Heart left ventricle (tissue), 16 donors: ENCODE measurements at regions not wholly inside any gene's neighbourhood (a gene's known extent, or its start where the extent isn't known, plus 50 kb on each side); places are given as distances from the start of the nearest gene placed in this dataset.

Source experiments
- ATAC-seq, 4 donors: fragments of 200-7000 bp; cut with Tn5 transposase; one replicate each; pipeline ENCODE4 v1.9.1; 2020 to 2022; ENCODE audit warnings: moderate library complexity in 4 of 4, mild to moderate bottlenecking in 3 of 4, moderate number of reproducible peaks in 1 of 4
- DNase-seq, 5 donors: peaks; one replicate each; pipeline ENCODE4 v3.0.0-alpha.2; 2020
- H3K27ac ChIP-seq, 12 donors: fragments of 200-600 bp; sonication (generic) in 4 of 12; one replicate each; pipeline versions ENCODE4 v1.5.0 to v1.8.0; 2016 to 2022; ENCODE audit warnings: mild to moderate bottlenecking in 2 of 12
- H3K27me3 ChIP-seq, 9 donors: fragments of 200-600 bp; sonication (generic) in 2 of 9; one replicate each; pipeline versions ENCODE4 v1.5.1 to v1.8.0; 2016 to 2022; ENCODE audit warnings: mild to moderate bottlenecking in 3 of 9
- H3K36me3 ChIP-seq, 9 donors: fragments of 200-600 bp; sonication (generic) in 2 of 9; one replicate each; pipeline versions ENCODE4 v1.5.0 to v1.8.0; 2018 to 2022; ENCODE audit warnings: mild to moderate bottlenecking in 2 of 9
- H3K4me1 ChIP-seq, 12 donors: fragments of 200-600 bp; sonication (generic) in 4 of 12; one replicate each; pipeline versions ENCODE4 v1.5.0 to v1.8.0; 2016 to 2022; ENCODE audit warnings: mild to moderate bottlenecking in 3 of 12
- H3K4me3 ChIP-seq, 12 donors: fragments of 200-600 bp; sonication (generic) in 4 of 12; one replicate each; pipeline versions ENCODE4 v1.5.0 to v1.8.0; 2017 to 2022; ENCODE audit warnings: mild to moderate bottlenecking in 9 of 12, moderate library complexity in 4 of 12
- H3K9me3 ChIP-seq, 12 donors: fragments of 200-600 bp; sonication (generic) in 4 of 12; one replicate each; pipeline versions ENCODE4 v1.5.0 to v1.8.0; 2016 to 2022; ENCODE audit warnings: mild to moderate bottlenecking in 1 of 12
- CTCF ChIP-seq, 12 donors: fragments of 200-600 bp; sonication (generic) in 4 of 12; IDR thresholded peaks; one replicate each; pipeline versions ENCODE4 v1.5.0 to v1.8.0; 2018 to 2022; ENCODE audit warnings: antibody characterized with exemption in 12 of 12, mild to moderate bottlenecking in 5 of 12
- POLR2A ChIP-seq, 2 donors: fragments of 450-650 bp; IDR thresholded peaks; one replicate each; pipeline ENCODE4 v1.6.1; 2017; ENCODE audit warnings: antibody characterized with exemption in 2 of 2, mild to moderate bottlenecking in 2 of 2, moderate library complexity in 2 of 2
- WGBS, 4 donors: extraction: QIAGEN DNeasy Blood & Tissue Kit in 2 of 4; methylation state at CpG; one replicate each; pipeline versions ENCODE4 v1.1.5 to v1.1.7; 2013 to 2018; 5-methylcytosine and 5-hydroxymethylcytosine counted together
- intact Hi-C, 10 donors: fragments of 100-400 bp; cut with DNase I; formaldehyde crosslinking; loops; one replicate each; pipeline versions ENCODE4 v1.11.1 to v1.14.2; 2022
- donor health status: ischemic (EF 13 %, LVEDD 7.1; RV severe dilation, severe dysfunction).
- donor health status: healthy with polysubstance abuse.
- donor health status: DM: no; HTN: yes; CAD: no.
- donor health status: DM: no; HTN: no; CAD: no.
- donor health status: ischemic (EF 25% LVEDD 6.9; RV normal size, moderate dysfunction).
- donor health status: ischemic (EF 25% LVEDD 5.7; RV mildly dilated, moderate dysfunction).
- donor health status: healthy.
- donor health status: DM: yes; HTN: yes; CAD: no.
- donor health status: ischemic (EF 35%, LVEDD 5.7; RV mildly dilated, moderate dysfunction).
- donor health status: nonischemic (EF 11% LVEDD 7.7; RV severe dilation, severe dysfunction).
- donor health status: DM: yes; HTN: yes; CAD: no.
- donor health status: PGD.
- donor health status: ischemic (EF 29% LVEDD 5.4; RV normal size, mild dysfunction).
- donor health status: nonischemic (EF 23%, LVEDD 6.1; RV moderate dilation, normal function).

- Histone ChIP-seq H3K36me3 (no peaks in the 10 kb centered on the region), H3K27me3 (peaks cover 0 to 65% (median 13%) of the 10 kb centered on the region in 9 donors), H3K27ac (no peak overlapping the region), H3K4me3 (no peak overlapping the region), H3K9me3 (no peaks in the 10 kb centered on the region), H3K4me1 (no peaks in the 10 kb centered on the region)
- no peak for DNase-seq
- TF ChIP-seq CTCF (IDR thresholded peaks at IDR 0.05) (no peak), POLR2A (IDR thresholded peaks at IDR 0.05) (no peak)
- no peak for ATAC-seq
- intact Hi-C loops = no loop called here
Measured at GRCh38 chr12:113604666-113605065, 133.0 kb upstream of the LHX5 start.

- H3K36me3 ChIP-seq = no peaks in the 10 kb centered on the region
- peaks cover 0 to 45% (median 0%) of the 10 kb centered on the region in 9 donors for H3K27me3 ChIP-seq
- 35 to 48% (median 39%) methylated on average over 3 of the region's 3 CpGs for WGBS, 4 donors
- H3K4me3 ChIP-seq = no peak overlapping the region
- ATAC-seq (no peak), DNase-seq (no peak)
- intact Hi-C loops = no loop called here
- no peaks in the 10 kb centered on the region for H3K9me3 ChIP-seq
- no peak overlapping the region for H3K27ac ChIP-seq
- no peaks in the 10 kb centered on the region for H3K4me1 ChIP-seq
- TF ChIP-seq CTCF (IDR thresholded peaks at IDR 0.05) (no peak), POLR2A (IDR thresholded peaks at IDR 0.05) (no peak)
Measured at GRCh38 chr12:113601656-113602263, 130.1 kb upstream of the LHX5 start.

GRCh38 chr12:113598815-113599406 lies 127.2 kb upstream of the LHX5 start:
- TF ChIP-seq CTCF (IDR thresholded peaks at IDR 0.05) = no peak
- no peak for TF ChIP-seq POLR2A (IDR thresholded peaks at IDR 0.05)
- WGBS, 4 donors = 52 to 59% (median 56%) methylated on average over 11 of the region's 11 CpGs
- Histone ChIP-seq H3K27me3 (peaks cover 0 to 43% (median 0%) of the 10 kb centered on the region in 9 donors), H3K4me1 (no peaks in the 10 kb centered on the region), H3K36me3 (no peaks in the 10 kb centered on the region), H3K4me3 (no peak overlapping the region), H3K9me3 (peaks cover 0 to 8% (median 0%) of the 10 kb centered on the region in 12 donors), H3K27ac (no peak overlapping the region)
- intact Hi-C loops = no loop called here
- DNase-seq = no peak
- ATAC-seq = no peak

GRCh38 chr12:113594967-113595366 lies 123.3 kb upstream of the LHX5 start:
- DNase-seq (no peak), ATAC-seq (no peak)
- Histone ChIP-seq H3K4me1 (peaks cover 0 to 6% (median 0%) of the 10 kb centered on the region in 12 donors), H3K4me3 (no peak overlapping the region), H3K36me3 (no peaks in the 10 kb centered on the region), H3K9me3 (peaks cover 0 to 8% (median 0%) of the 10 kb centered on the region in 12 donors), H3K27ac (no peak overlapping the region), H3K27me3 (peaks cover 0 to 63% (median 23%) of the 10 kb centered on the region in 9 donors)
- TF ChIP-seq POLR2A (IDR thresholded peaks at IDR 0.05) = no peak
- no peak for TF ChIP-seq CTCF (IDR thresholded peaks at IDR 0.05)
- intact Hi-C loops = no loop called here
- 57 to 70% (median 67%) methylated on average over 2 of the region's 2 CpGs for WGBS, 4 donors
